K562 (cell line): ENCODE measurements at regions not wholly inside any gene's neighbourhood (a gene's known extent, or its start where the extent isn't known, plus 50 kb on each side); places are given as distances from the start of the nearest gene placed in this dataset.

Experiments used
- ATAC-seq: fragments of 200-7000 bp; cut with Tn5 transposase; 3 replicates; pipeline ENCODE4 v1.9.1; 2020; ENCODE audit warnings: moderate library complexity
- BruUV-seq: library from RNA; stranded (reverse); fragments of 400-500 nt; replicated peaks from 2 replicates; lab custom pipeline; 2021; lab: Mats Ljungman, UMichigan
- CTCF ChIA-PET: fragments of 300-600 bp; formaldehyde crosslinking; extraction: SDS; loops from one replicate; lab custom pipeline; 2021; ENCODE audit warnings: low intra/inter-chr PET ratio; lab: Yijun Ruan, JAX
- POLR2A ChIA-PET: fragments of 300-600, 350-650 bp; sonication (Branson Sonifier 250); formaldehyde crosslinking; extraction: SDS; loops from one replicate; lab custom pipeline; 2021; ENCODE audit warnings: antibody characterized with exemption, inconsistent platforms; lab: Yijun Ruan, JAX
- DNase-seq, 4 experiments: peaks; one replicate each; pipeline versions ENCODE4 v3.0.0 to v3.0.0-alpha.2; 2011 to 2018; ENCODE audit warnings: low spot score in 3 of 4, mixed read lengths in 3 of 4; ENCODE audit errors: extremely low read depth in 1 of 4
- FAIRE-seq: peaks from 2 replicates; lab custom pipeline; 2011; peaks lifted over from hg19 to GRCh38; lab: Jason Lieb, UNC
- H2AFZ ChIP-seq: 2 replicates; pipeline ENCODE4 v1.6.0; 2011; ENCODE audit warnings: low read depth, low read length, control low read depth, inconsistent platforms
- H3K27ac ChIP-seq: fragments of 200-600 bp; 3 replicates; pipeline ENCODE4 v1.8.0; 2011; ENCODE audit warnings: low read depth, mild to moderate bottlenecking, control low read depth, inconsistent platforms, low read length, moderate library complexity, mixed read lengths; ENCODE audit errors: extremely low read depth
- H3K27me3 ChIP-seq, 2 experiments: fragments of 300-600 bp in 1 of 2; 2 replicates in 1 of 2; 3 replicates in 1 of 2; pipeline versions ENCODE4 v1.6.0 to v1.8.0; 2011; ENCODE audit warnings: inconsistent platforms in 2 of 2, low read length in 2 of 2, mild to moderate bottlenecking in 1 of 2, mixed read lengths in 1 of 2, moderate library complexity in 1 of 2; ENCODE audit not compliant: control insufficient read depth in 2 of 2, insufficient read depth in 2 of 2
- H3K36me3 ChIP-seq: fragments of 300-600 bp; 3 replicates; pipeline ENCODE4 v1.8.0; 2011; ENCODE audit warnings: mild to moderate bottlenecking, low read length, inconsistent platforms; ENCODE audit not compliant: control insufficient read depth, insufficient read depth
- H3K4me1 ChIP-seq, 2 experiments: fragments of 200-600 bp in 1 of 2; replicated peaks in 1 of 2; 2 replicates in 1 of 2; 3 replicates in 1 of 2; pipeline versions ENCODE4 v1.5.1 to v1.8.0; 2011; ENCODE audit warnings: inconsistent platforms in 2 of 2, low read length in 2 of 2, mild to moderate bottlenecking in 1 of 2, mixed read lengths in 1 of 2, moderate library complexity in 1 of 2; ENCODE audit not compliant: control insufficient read depth in 2 of 2, insufficient read depth in 2 of 2
- H3K4me2 ChIP-seq: 2 replicates; pipeline ENCODE4 v1.6.1; 2011; ENCODE audit warnings: low read length, control low read depth, inconsistent platforms, mixed read lengths; ENCODE audit not compliant: insufficient read depth
- H3K4me3 ChIP-seq: fragments of 200-600 bp; sonication (generic), shearing (Covaris generic); 2 replicates; pipeline ENCODE4 v1.5.1; 2016; ENCODE audit warnings: control low read depth, inconsistent platforms
- H3K79me2 ChIP-seq: fragments of 200-600 bp; 3 replicates; pipeline ENCODE4 v1.8.0; 2011; ENCODE audit warnings: low read length, inconsistent platforms; ENCODE audit not compliant: control insufficient read depth, insufficient read depth
- H3K9ac ChIP-seq, 2 experiments: 2 replicates each; pipeline versions ENCODE4 v1.6.0 to v1.6.1; 2011; ENCODE audit warnings: low read depth in 2 of 2, low read length in 2 of 2, control low read depth in 1 of 2, inconsistent platforms in 1 of 2, mild to moderate bottlenecking in 1 of 2, mixed read lengths in 1 of 2; ENCODE audit not compliant: insufficient read depth in 1 of 2
- H3K9me1 ChIP-seq: one replicate; pipeline ENCODE4 v1.6.0; 2011; ENCODE audit warnings: inconsistent platforms, mild to moderate bottlenecking, low read length, moderate library complexity; ENCODE audit not compliant: control insufficient read depth, insufficient read depth
- H3K9me3 ChIP-seq: replicated peaks from 2 replicates; pipeline ENCODE4 v1.5.1; 2011; ENCODE audit warnings: low read depth, low read length, inconsistent platforms; ENCODE audit not compliant: control insufficient read depth, insufficient read depth
- H4K20me1 ChIP-seq: replicated peaks from 2 replicates; pipeline ENCODE4 v1.6.1; 2011; ENCODE audit warnings: low read length, inconsistent platforms, mixed read lengths; ENCODE audit not compliant: control insufficient read depth, insufficient read depth
- CBX5 ChIP-seq: IDR thresholded peaks from 2 replicates; pipeline ENCODE4 v1.6.1; 2014; ENCODE audit warnings: low read depth, borderline replicate concordance
- EGR1 ChIP-seq: fragments of 450-650 bp; conservative IDR thresholded peaks from 2 replicates; pipeline ENCODE4 v1.6.1; 2017; ENCODE audit warnings: mild to moderate bottlenecking
- EP400 ChIP-seq: fragments of 450-650 bp; IDR thresholded peaks from 2 replicates; pipeline ENCODE4 v1.6.1; 2017; ENCODE audit warnings: antibody characterized with exemption, mild to moderate bottlenecking, moderate library complexity
- PHF8 ChIP-seq: fragments of 200-600 bp; sonication (generic); IDR thresholded peaks from 2 replicates; pipeline ENCODE4 v1.6.1; 2012; ENCODE audit warnings: mixed run types, mild to moderate bottlenecking, inconsistent platforms, low read length, moderate library complexity, borderline replicate concordance
- POLR2A ChIP-seq: fragments of 450-650 bp; conservative IDR thresholded peaks from 2 replicates; pipeline ENCODE4 v1.6.1; 2016
- POLR2B ChIP-seq: fragments of 450-650 bp; IDR thresholded peaks from 2 replicates; pipeline ENCODE4 v1.6.1; 2018; ENCODE audit warnings: low read depth; ENCODE audit not compliant: partially characterized antibody
- POLR2G ChIP-seq: fragments of 200-400 bp; formaldehyde crosslinking; IDR thresholded peaks from 2 replicates; pipeline ENCODE4 v1.6.1; 2017; ENCODE audit warnings: low read depth, mild to moderate bottlenecking, antibody characterized with exemption, low read length, moderate library complexity
- RBFOX2 ChIP-seq: fragments of 200-400 bp; formaldehyde crosslinking; IDR thresholded peaks from 2 replicates; pipeline ENCODE4 v1.6.1; 2017; ENCODE audit warnings: low read depth, mild to moderate bottlenecking, low read length, moderate library complexity
- RBM17 ChIP-seq: fragments of 200-400 bp; formaldehyde crosslinking; IDR thresholded peaks from 2 replicates; pipeline ENCODE4 v1.6.1; 2017; ENCODE audit warnings: low read depth, mild to moderate bottlenecking, low read length, borderline replicate concordance
- RBM39 ChIP-seq: fragments of 200-400 bp; formaldehyde crosslinking; optimal IDR thresholded peaks from 2 replicates; pipeline ENCODE3; 2018; ENCODE audit warnings: low read depth, low read length
- RREB1 ChIP-seq: fragments of 250-450 bp; sonication (Bioruptor Pico); IDR thresholded peaks from 2 replicates; pipeline ENCODE4 v1.4.0; 2020
- SMAD1 ChIP-seq: fragments of 150-350 bp; IDR thresholded peaks from 2 replicates; pipeline ENCODE4 v1.6.1; 2014; ENCODE audit warnings: low read length, low read depth; ENCODE audit not compliant: partially characterized antibody
- SP1 ChIP-seq: sonication (generic); formaldehyde crosslinking; IDR thresholded peaks from 2 replicates; pipeline ENCODE4 v1.8.1; 2022; ENCODE audit warnings: mild to moderate bottlenecking, missing genetic modification reagents
- TGIF2 ChIP-seq: sonication (generic); formaldehyde crosslinking; IDR thresholded peaks from 2 replicates; pipeline ENCODE4 v1.8.1; 2022; ENCODE audit warnings: mild to moderate bottlenecking, missing genetic modification reagents, moderate library complexity
- TSC22D4 ChIP-seq: fragments of 450-650 bp; IDR thresholded peaks from 2 replicates; pipeline ENCODE4 v1.6.1; 2016; ENCODE audit warnings: missing genetic modification characterization, missing biosample characterization, control low read depth
- ZBTB9 ChIP-seq: fragments of 450-650 bp; formaldehyde crosslinking; IDR thresholded peaks from 2 replicates; pipeline ENCODE4 v1.4.0; 2020; ENCODE audit warnings: mild to moderate bottlenecking, moderate library complexity
- ZNF24 ChIP-seq: fragments of 450-650 bp; IDR thresholded peaks from 2 replicates; pipeline ENCODE4 v1.6.1; 2016
- ZNF583 ChIP-seq: fragments of 250-450 bp; sonication (Bioruptor Pico); IDR thresholded peaks from 2 replicates; pipeline ENCODE4 v1.4.0; 2020
- ZNF79 ChIP-seq: fragments of 250-450 bp; sonication (Bioruptor Pico); IDR thresholded peaks from 2 replicates; pipeline ENCODE4 v1.4.0; 2020; ENCODE audit warnings: low read depth, mild to moderate bottlenecking, moderate library complexity
- WGBS: fragments of 100-300 bp; shearing (Covaris generic); methylation state at CpG from one replicate; pipeline ENCODE4 v1.1.6; 2016; ENCODE audit warnings: low coverage, mixed read lengths; ENCODE audit not compliant: insufficient coverage; ENCODE audit errors: missing lambda C conversion rate; 5-methylcytosine and 5-hydroxymethylcytosine counted together
- in situ Hi-C: fragments of 300-500 bp; cut with MboI; formaldehyde crosslinking; loops from 4 replicates; pipeline ENCODE4 v1.15.0; 2018; ENCODE audit warnings: inconsistent platforms, mixed read lengths
- intact Hi-C: fragments of 100-400 bp; cut with micrococcal nuclease; formaldehyde crosslinking; loops from 2 replicates; pipeline ENCODE4 v1.14.2; 2022

- Histone ChIP-seq H4K20me1 (no peaks in the 10 kb centered on the region), H3K4me2 (peak overlapping the region; percentile 91), H3K9me1 (peaks cover 3% of the 10 kb centered on the region), H2AFZ (peak overlapping the region; percentile 90), H3K79me2 (peaks cover 8% of the 10 kb centered on the region; the same call in 2 of the 3 replicates), H3K36me3 (no peaks in the 10 kb centered on the region), H3K9me3 (0 out of 2 replicates have a peak, but pooled peaks cover 2% of the 10 kb centered on the region), H3K4me3 (peak overlapping the region; percentile 55), H3K9ac (peak overlapping the region; percentile 56 to 77), H3K4me1 (peaks cover 14 to 23% of the 10 kb centered on the region in 2 experiments), H3K27me3 (no peaks in the 10 kb centered on the region; a peak in 1 of 5 replicates), H3K27ac (peak overlapping the region; percentile 62; the same call in 2 of the 3 replicates)
- intact Hi-C loops, result no loop called here
- WGBS, result 30% methylated on average over 10 of the region's 20 CpGs
- DNase-seq (peak; percentile 37 to 78 (median 73)), FAIRE-seq (peak; percentile 35), ATAC-seq (peak; percentile 79)
- CTCF ChIA-PET, result no interaction called here
- POLR2A ChIA-PET, result no interaction called here
- BruUV-seq, result no TSS peak
- in situ Hi-C loops, result no loop called here
- TF ChIP-seq RBM17 (no peak), PHF8 (peak; percentile 60; the same call in 1 of the 2 replicates), SMAD1 (no peak), ZBTB9 (CRISPR knock-in tag) (no peak), SP1 (CRISPR knock-in tag) (0 out of 2 replicates have a peak, but pooled peaks have one; percentile 39), CBX5 (0 out of 2 replicates have a peak, but pooled peaks have one; percentile 23), POLR2A (peak; percentile 44), RREB1 (CRISPR knock-in tag) (no peak), TGIF2 (no peak), EP400 (0 out of 2 replicates have a peak, but pooled peaks have one; percentile 19), ZNF24 (peak; percentile 45; the same call in 1 of the 2 replicates), TSC22D4 (tag) (no peak), POLR2B (no peak), EGR1 (no peak), ZNF79 (CRISPR knock-in tag) (no peak), RBM39 (no peak), RBFOX2 (peak; percentile 49), POLR2G (peak; percentile 59), ZNF583 (CRISPR knock-in tag) (no peak)
Observed at GRCh38 chr16:11493531-11493929, 93.2 kb downstream of the LITAF start.
